ENCODE measurements at regions not wholly inside any gene's neighbourhood (a gene's known extent, or its start where the extent isn't known, plus 50 kb on each side); places are given as distances from the start of the nearest gene placed in this dataset.

- Histone ChIP-seq H3K27me3 (ENCODE audit: control insufficient read depth, insufficient read depth, low read length) (no peaks in the 10 kb centered on the region), H3K4ac (ENCODE audit: low read depth, low read length) (no peak overlapping the region), H2AK9ac (replicated peaks; ENCODE audit: low read depth, low read length, poor library complexity) (no peak overlapping the region), H3K4me3 (ENCODE audit: insufficient read depth, low read depth, low read length) (no peak overlapping the region), H2BK5ac (ENCODE audit: low read depth, low read length, poor library complexity, severe bottlenecking) (no peak overlapping the region), H3K23ac (ENCODE audit: low read depth, low read length) (no peak overlapping the region), H3K27ac (ENCODE audit: insufficient read depth, low read length) (no peak overlapping the region), H2AFZ (replicated peaks; ENCODE audit: low read length, poor library complexity) (no peak overlapping the region), H3K79me1 (ENCODE audit: low read depth in 1 of 2, low read length in 2 of 2) (no peaks in the 10 kb centered on the region), H2BK15ac (ENCODE audit: low read depth, low read length) (no peak overlapping the region), H2BK120ac (ENCODE audit: low read depth, low read length) (no peak overlapping the region), H4K8ac (ENCODE audit: low read depth in 2 of 2, low read length in 2 of 2) (no peak overlapping the region), H4K91ac (ENCODE audit: insufficient read depth, low read depth, low read length) (no peak overlapping the region), H3K9me1 (ENCODE audit: insufficient read depth, low read length) (no peaks in the 10 kb centered on the region), H2BK20ac (ENCODE audit: low read depth, low read length) (no peak overlapping the region), H3K4me2 (ENCODE audit: low read depth, low read length) (no peak overlapping the region), H3K4me1 (ENCODE audit: control insufficient read depth, insufficient read depth, low read length) (no peaks in the 10 kb centered on the region), H3K36me3 (ENCODE audit: control insufficient read depth, insufficient read depth, low read length) (no peaks in the 10 kb centered on the region), H3K14ac (replicated peaks; ENCODE audit: low read depth, low read length) (no peak overlapping the region), H3K9me3 (ENCODE audit: control insufficient read depth, insufficient read depth, low read length) (peaks cover 41% of the 10 kb centered on the region), H3K56ac (ENCODE audit: extremely low read depth, insufficient read depth, low read length) (no peak overlapping the region), H4K5ac (ENCODE audit: low read depth, low read length) (no peak overlapping the region), H2AK5ac (ENCODE audit: low read depth, low read length) (no peak overlapping the region), H3K9ac (ENCODE audit: low read depth, low read length) (no peak overlapping the region), H3K18ac (ENCODE audit: low read depth, low read length) (no peak overlapping the region), H4K20me1 (ENCODE audit: insufficient read depth, low read length) (no peaks in the 10 kb centered on the region)
- no peak for TF ChIP-seq MXI1 (IDR thresholded peaks at IDR 0.05; ENCODE audit: borderline replicate concordance, low read depth, low read length)
- no TSS peak for BruUV-seq (replicated peaks)
- intact Hi-C loops (cut with micrococcal nuclease) (no loop called here), dilution Hi-C loops (cut with HindIII; ENCODE audit: low sequenced_read_pairs, unreplicated experiment) (no loop called here), in situ Hi-C loops (cut with MboI; ENCODE audit: low sequenced_read_pairs) (no loop called here)
- CTCF ChIA-PET = no interaction called here
- POLR2A ChIA-PET (ENCODE audit: unreplicated experiment) = no interaction called here
- WGBS, 2 experiments (ENCODE audit: extremely low coverage in 2 of 2, insufficient read length in 1 of 2) = 40% methylated on average over 4 of the region's 13 CpGs; no CpG with 5 or more reads in 1 of the 2 experiments
- ATAC-seq (ENCODE audit: low read depth) (no peak), DNase-seq (no peak)
Measured at GRCh38 chr7:156179872-156180390, 367.7 kb upstream of the SHH start.
